HUES64 (cell line): ENCODE measurements at regions not wholly inside any gene's neighbourhood (a gene's known extent, or its start where the extent isn't known, plus 50 kb on each side); places are given as distances from the start of the nearest gene placed in this dataset.

ENCODE experiments used
- H3K27ac ChIP-seq: 2 replicates; pipeline ENCODE4 v1.7.0; 2013; ENCODE audit warnings: low read depth, low read length, inconsistent platforms
- H3K27me3 ChIP-seq: 2 replicates; pipeline ENCODE4 v1.6.1; 2013; ENCODE audit warnings: mild to moderate bottlenecking, low read length; ENCODE audit not compliant: insufficient read depth
- H3K36me3 ChIP-seq: 2 replicates; pipeline ENCODE4 v1.6.1; 2013; ENCODE audit warnings: mild to moderate bottlenecking, low read length; ENCODE audit not compliant: insufficient read depth
- H3K4me1 ChIP-seq: 2 replicates; pipeline ENCODE4 v1.6.1; 2013; ENCODE audit warnings: mild to moderate bottlenecking, low read length, moderate library complexity; ENCODE audit not compliant: insufficient read depth
- H3K4me3 ChIP-seq: 2 replicates; pipeline ENCODE4 v1.5.1; 2013; ENCODE audit warnings: mild to moderate bottlenecking, low read length, moderate library complexity
- H3K9ac ChIP-seq: 2 replicates; pipeline ENCODE4 v1.6.1; 2013; ENCODE audit warnings: mild to moderate bottlenecking, low read depth, low read length
- H3K9me3 ChIP-seq: 2 replicates; pipeline ENCODE4 v1.6.1; 2013; ENCODE audit warnings: low read depth, low read length; ENCODE audit not compliant: insufficient read depth
- WGBS: fragments of 150-250, 120-280 bp; methylation state at CpG from one replicate; pipeline ENCODE4 v1.1.7; 2013; ENCODE audit warnings: missing lambda C conversion rate; 5-methylcytosine and 5-hydroxymethylcytosine counted together

DNA sequence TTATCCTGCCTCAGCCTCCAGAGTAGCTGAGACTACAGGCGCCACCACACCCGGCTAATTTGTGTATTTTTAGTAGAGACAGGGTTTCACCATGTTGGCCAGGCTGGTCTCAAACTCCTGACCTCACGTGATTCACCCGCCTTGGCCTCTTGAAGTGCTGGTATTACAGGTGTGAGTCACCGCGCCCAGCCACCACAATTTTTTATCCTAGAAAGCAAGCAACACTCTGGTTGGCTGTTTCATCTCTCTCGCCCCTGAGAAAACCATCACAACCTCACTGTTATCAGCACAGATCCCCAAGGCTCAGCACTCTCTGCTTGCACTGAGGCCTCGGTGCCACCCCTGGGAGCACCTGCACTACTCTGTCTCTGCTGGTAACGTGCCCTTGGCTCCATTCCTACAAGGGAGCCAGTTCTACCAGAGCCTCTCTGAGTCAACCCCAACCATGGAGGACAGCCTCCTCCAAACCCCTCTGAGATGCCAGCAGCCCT, 134.8 kb upstream of the AGAP1 start:
- no peaks in the 10 kb centered on the region for H3K9me3 ChIP-seq
- H3K27me3 ChIP-seq, result no peaks in the 10 kb centered on the region
- no peak overlapping the region for H3K9ac ChIP-seq
- 95% methylated on average over 9 of the region's 9 CpGs for WGBS
- H3K27ac ChIP-seq, result no peak overlapping the region
- no peaks in the 10 kb centered on the region for H3K4me1 ChIP-seq
- H3K36me3 ChIP-seq, result no peaks in the 10 kb centered on the region
- no peak overlapping the region for H3K4me3 ChIP-seq

DNA sequence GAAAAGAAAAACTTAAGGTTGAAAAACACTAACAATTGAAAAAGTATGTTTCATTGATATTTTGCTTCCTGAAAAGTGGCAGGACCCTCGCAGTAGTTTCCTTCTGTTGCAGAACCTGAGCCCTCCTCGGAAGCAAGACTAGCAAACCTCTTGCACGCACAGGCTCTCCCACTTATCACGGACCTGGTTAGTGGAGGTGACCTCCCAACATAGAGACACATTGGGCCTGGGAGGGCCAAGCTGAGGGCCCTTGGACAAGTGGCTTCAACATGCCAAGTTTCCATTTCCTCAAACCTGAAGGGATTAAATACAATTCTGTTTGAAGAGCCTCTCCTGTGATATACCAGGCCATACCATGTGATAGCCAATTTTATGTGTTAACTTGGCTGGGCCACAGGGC, 133.4 kb upstream of the AGAP1 start:
- Histone ChIP-seq H3K27ac (no peak overlapping the region), H3K4me3 (no peak overlapping the region), H3K9me3 (no peaks in the 10 kb centered on the region), H3K27me3 (no peaks in the 10 kb centered on the region), H3K36me3 (no peaks in the 10 kb centered on the region), H3K4me1 (no peaks in the 10 kb centered on the region), H3K9ac (no peak overlapping the region)
- WGBS, result 92% methylated on average over 4 of the region's 4 CpGs

DNA sequence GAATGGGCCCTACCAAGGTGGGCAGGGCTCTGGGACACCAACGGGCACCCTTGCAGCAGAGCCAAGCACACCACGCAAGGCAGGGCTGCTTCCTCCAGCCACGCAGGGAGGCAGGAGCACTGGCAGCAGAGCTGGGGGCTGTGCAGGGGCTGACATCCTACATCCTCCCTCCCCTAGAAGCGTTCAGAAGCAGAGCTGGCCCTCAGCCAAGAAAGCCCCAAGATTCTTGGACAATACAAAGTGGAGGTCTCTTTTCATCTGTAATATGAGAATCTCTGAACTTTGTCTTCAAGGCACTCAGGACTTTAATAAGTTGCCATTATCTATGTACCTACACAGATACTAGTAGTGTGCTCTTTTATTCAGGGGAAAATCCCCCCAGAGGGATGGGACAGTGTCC, 128.1 kb upstream of the AGAP1 start:
- Histone ChIP-seq H3K9me3 (no peaks in the 10 kb centered on the region), H3K9ac (no peak overlapping the region), H3K36me3 (no peaks in the 10 kb centered on the region), H3K27ac (no peak overlapping the region), H3K4me1 (no peaks in the 10 kb centered on the region), H3K4me3 (no peak overlapping the region), H3K27me3 (no peaks in the 10 kb centered on the region)
- WGBS, result 96% methylated on average over 4 of the region's 4 CpGs

DNA sequence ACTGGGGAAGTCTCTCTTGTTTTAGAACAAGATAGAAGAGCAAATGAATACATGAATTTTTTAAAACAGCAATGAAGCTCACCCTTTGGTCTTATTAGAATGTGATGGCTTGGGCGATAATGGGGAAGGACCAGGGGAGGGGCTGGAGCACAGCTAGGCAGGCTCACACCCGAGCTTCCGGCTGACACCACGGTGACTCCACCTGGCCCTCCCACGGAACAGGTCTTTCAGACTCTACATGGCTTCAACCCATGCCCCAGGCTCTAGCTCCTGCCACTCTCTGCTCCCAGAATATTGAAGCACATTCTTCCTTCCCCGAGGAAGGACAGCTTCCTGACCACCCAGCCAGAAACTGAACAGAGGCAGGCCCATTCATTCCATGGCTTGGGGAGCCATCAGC, 127.5 kb upstream of the AGAP1 start:
- no peak overlapping the region for H3K4me3 ChIP-seq
- no peaks in the 10 kb centered on the region for H3K27me3 ChIP-seq
- H3K9ac ChIP-seq, result no peak overlapping the region
- H3K27ac ChIP-seq, result no peak overlapping the region
- H3K4me1 ChIP-seq, result no peaks in the 10 kb centered on the region
- H3K36me3 ChIP-seq, result no peaks in the 10 kb centered on the region
- no peaks in the 10 kb centered on the region for H3K9me3 ChIP-seq
- WGBS, result 83% methylated on average over 6 of the region's 6 CpGs

DNA sequence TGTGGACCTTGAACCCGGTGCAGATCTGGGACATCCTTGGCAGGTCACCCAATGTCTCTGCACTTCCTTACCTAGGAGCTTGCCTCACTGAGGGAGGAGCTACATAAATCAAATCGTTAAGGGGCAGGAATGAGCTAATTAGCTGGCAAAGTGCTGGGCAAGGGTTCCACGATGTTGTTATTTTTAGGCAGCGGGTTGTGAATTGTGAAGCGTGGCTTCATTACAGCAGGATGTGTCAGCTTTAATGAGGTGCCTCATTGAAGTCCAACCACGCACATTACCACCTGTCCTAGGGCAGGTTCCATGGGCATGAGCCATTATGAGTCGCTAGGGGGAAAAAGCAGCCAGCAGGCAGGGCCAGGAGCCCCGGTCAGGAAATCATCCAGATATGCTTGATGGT, 127.0 kb upstream of the AGAP1 start:
- Histone ChIP-seq H3K27ac (no peak overlapping the region), H3K9me3 (no peaks in the 10 kb centered on the region), H3K27me3 (no peaks in the 10 kb centered on the region), H3K4me1 (no peaks in the 10 kb centered on the region), H3K4me3 (no peak overlapping the region), H3K36me3 (no peaks in the 10 kb centered on the region), H3K9ac (no peak overlapping the region)
- WGBS, result 96% methylated on average over 8 of the region's 8 CpGs

DNA sequence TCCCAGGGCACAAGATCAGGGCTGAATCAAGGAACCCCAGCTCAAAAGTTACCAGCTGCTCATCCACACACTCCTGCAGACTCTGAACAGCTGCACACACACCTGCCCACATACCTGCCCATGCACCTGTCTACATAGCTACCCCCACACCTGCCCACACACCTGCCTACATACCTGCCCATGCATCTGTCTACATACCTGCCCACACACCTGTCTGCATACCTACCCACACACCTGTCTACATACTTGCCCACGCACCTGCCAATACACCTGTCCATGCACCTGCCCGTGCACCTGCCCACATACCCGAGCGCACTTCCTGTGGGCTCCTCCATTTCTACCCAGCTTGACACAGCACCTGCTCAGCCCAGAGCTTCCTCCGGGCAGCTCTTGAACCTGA, 122.8 kb upstream of the AGAP1 start:
- H3K9me3 ChIP-seq, result no peaks in the 10 kb centered on the region
- H3K4me1 ChIP-seq, result no peaks in the 10 kb centered on the region
- no peak overlapping the region for H3K27ac ChIP-seq
- no peak overlapping the region for H3K9ac ChIP-seq
- 95% methylated on average over 5 of the region's 5 CpGs for WGBS
- H3K36me3 ChIP-seq, result no peaks in the 10 kb centered on the region
- no peaks in the 10 kb centered on the region for H3K27me3 ChIP-seq
- H3K4me3 ChIP-seq, result no peak overlapping the region

DNA sequence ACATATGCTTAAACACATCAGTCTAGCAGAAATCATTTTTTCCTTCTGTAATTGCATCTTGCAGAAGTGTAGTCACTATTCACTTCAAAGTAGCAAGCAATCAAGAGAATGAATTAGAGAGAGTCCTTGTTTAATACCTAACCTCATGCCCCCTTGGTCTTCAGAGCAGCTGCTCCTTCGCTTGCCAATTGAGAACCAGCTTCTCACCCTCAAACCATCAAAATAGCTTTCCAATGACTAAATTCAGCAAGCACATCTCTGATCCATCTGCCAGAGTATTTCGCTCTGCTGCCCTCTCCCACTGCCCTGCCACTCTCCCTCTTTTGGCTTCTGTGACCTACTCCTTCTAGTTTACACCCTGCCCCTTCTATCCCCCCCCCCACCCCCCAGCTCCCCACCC, 120.7 kb upstream of the AGAP1 start:
- Histone ChIP-seq H3K9me3 (no peaks in the 10 kb centered on the region), H3K36me3 (no peaks in the 10 kb centered on the region), H3K27ac (no peak overlapping the region), H3K4me3 (no peak overlapping the region), H3K4me1 (no peaks in the 10 kb centered on the region), H3K27me3 (no peaks in the 10 kb centered on the region), H3K9ac (no peak overlapping the region)
- 93% methylated on average over 2 of the region's 2 CpGs for WGBS

DNA sequence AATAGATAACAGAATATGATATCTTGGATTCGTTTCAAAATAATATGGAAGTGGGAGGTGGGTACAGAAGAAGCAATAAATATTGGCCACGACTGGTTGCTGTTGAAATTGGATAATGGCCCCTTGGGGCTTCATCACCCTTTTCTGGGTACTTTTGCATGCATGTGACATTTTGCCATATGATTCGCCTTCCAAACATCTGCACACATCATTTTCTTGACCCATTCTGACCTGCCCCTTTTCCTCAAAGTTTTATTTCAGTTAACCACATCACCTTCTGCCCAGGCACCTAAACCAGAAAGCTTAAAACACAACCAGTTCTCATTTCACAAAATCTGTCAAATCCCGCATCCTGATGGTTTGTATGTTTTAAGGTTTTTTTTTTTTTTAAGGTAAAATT, 116.7 kb upstream of the AGAP1 start:
- no peak overlapping the region for H3K27ac ChIP-seq
- no peaks in the 10 kb centered on the region for H3K36me3 ChIP-seq
- no peaks in the 10 kb centered on the region for H3K27me3 ChIP-seq
- WGBS, result 82% methylated on average over 4 of the region's 4 CpGs
- H3K4me3 ChIP-seq, result no peak overlapping the region
- no peaks in the 10 kb centered on the region for H3K9me3 ChIP-seq
- no peaks in the 10 kb centered on the region for H3K4me1 ChIP-seq
- no peak overlapping the region for H3K9ac ChIP-seq

DNA sequence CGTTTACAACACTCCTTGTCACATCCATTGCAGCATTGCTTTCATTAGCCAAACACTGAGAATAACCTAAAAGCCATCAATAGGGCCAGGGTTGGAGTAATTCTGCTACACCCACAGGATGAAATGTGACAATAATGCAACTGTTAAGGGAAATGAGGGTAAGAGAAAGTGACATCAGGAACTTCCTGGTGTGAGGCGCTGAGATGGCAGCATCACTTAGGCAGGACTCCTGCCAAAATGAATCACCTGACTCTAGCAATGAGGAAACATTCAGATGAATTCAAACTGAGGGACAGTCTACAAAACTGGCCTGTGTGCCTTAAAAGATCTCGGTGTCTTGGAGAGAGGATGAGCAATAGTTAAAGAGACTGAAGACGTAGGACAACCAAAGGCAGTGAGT, 115.6 kb upstream of the AGAP1 start:
- WGBS, result 70% methylated on average over 4 of the region's 4 CpGs
- no peaks in the 10 kb centered on the region for H3K36me3 ChIP-seq
- H3K4me3 ChIP-seq, result no peak overlapping the region
- no peaks in the 10 kb centered on the region for H3K4me1 ChIP-seq
- H3K9me3 ChIP-seq, result no peaks in the 10 kb centered on the region
- H3K27me3 ChIP-seq, result no peaks in the 10 kb centered on the region
- no peak overlapping the region for H3K27ac ChIP-seq
- H3K9ac ChIP-seq, result no peak overlapping the region

DNA sequence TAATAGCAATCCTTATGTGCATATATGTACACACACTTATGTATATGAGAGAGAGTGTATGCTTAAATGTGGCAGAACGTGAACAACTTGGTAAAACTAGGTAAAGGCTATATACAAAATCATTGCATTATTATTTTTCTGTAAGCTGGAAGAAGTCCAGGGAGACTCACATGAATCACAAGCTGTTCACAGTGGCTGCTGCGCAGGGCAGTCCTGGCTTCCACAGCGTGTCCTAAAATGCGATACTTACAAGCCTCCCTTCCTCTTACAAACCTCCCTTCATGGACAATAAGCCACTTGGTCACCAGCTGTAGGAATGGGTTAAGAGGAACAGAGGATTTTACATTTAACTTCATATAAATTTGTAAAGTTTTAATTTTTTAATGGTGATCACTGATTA, 114.9 kb upstream of the AGAP1 start:
- no peaks in the 10 kb centered on the region for H3K36me3 ChIP-seq
- H3K9me3 ChIP-seq, result no peaks in the 10 kb centered on the region

DNA sequence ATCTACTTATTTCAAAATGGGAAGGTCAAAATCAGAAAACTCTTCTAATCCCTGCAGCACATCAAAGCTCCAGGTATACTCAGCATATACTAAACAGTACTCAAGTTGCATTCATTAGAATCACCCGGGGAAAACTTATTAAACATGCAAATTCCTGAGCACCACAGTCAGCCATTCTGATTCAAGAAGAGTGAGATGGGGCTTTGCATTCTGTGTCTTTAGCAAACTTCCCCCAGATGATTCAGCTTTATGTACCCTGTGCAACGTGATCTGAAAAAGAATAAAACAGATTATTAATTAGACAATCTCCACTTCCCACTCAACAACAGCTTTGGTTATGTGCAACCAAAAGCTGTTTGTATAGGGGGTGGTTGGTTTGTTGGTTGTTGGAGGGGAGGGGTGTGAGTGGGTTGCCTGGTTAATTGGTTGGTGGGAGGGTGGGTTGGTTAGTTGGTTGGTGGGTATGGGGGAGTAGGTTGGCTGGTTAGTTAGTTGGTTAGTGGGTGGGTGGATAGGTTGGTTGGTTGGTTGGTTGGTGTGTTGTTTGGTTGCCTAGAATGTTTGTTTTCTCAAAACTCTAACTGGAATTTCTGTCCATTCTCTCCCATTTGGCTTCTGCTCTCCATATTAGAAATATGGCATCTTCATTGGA, 112.5 kb upstream of the AGAP1 start:
- Histone ChIP-seq H3K9me3 (no peaks in the 10 kb centered on the region), H3K4me3 (no peak overlapping the region), H3K27ac (no peak overlapping the region), H3K9ac (no peak overlapping the region), H3K4me1 (no peaks in the 10 kb centered on the region; the same call in 1 of the 2 replicates), H3K36me3 (no peaks in the 10 kb centered on the region), H3K27me3 (no peaks in the 10 kb centered on the region)
- 100% methylated on average over 2 of the region's 2 CpGs for WGBS

More for the DNA sequence above, 114.9 kb upstream of the AGAP1 start:
- no peak overlapping the region for H3K9ac ChIP-seq
- H3K27ac ChIP-seq, result no peak overlapping the region
- WGBS, result 95% methylated on average over 4 of the region's 4 CpGs
- H3K4me1 ChIP-seq, result no peaks in the 10 kb centered on the region
- H3K4me3 ChIP-seq, result no peak overlapping the region
- no peaks in the 10 kb centered on the region for H3K27me3 ChIP-seq

DNA sequence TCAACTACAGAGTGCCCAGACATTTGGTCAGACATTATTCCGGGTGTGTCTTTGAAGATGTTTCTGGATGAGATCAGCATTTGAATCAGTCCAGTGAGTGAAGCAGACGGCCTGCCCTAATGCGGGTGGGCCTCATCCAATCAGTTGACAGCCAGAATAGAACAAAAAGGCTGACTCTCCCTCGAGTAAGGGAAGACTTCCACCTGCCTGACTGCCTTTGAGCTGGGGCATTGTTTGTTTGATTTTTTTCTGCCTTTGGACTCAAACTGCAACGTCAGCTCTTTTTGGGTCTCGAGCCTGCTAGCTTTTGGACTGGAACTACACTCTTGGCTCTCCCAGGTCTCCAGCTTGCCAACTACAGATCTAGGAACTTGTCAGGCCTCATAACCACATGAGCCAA, 111.7 kb upstream of the AGAP1 start:
- no peaks in the 10 kb centered on the region for H3K36me3 ChIP-seq
- H3K4me3 ChIP-seq, result no peak overlapping the region
- no peaks in the 10 kb centered on the region for H3K9me3 ChIP-seq
- no peak overlapping the region for H3K9ac ChIP-seq
- H3K27ac ChIP-seq, result no peak overlapping the region
- H3K27me3 ChIP-seq, result no peaks in the 10 kb centered on the region
- H3K4me1 ChIP-seq, result no peaks in the 10 kb centered on the region; the same call in 1 of the 2 replicates
- WGBS, result 94% methylated on average over 6 of the region's 6 CpGs
